PC-3 (cell line): ENCODE measurements at regions not wholly inside any gene's neighbourhood (a gene's known extent, or its start where the extent isn't known, plus 50 kb on each side); places are given as distances from the start of the nearest gene placed in this dataset.

Experiments
- CTCF ChIP-seq: fragments of 300-600 bp; sonication (generic); conservative IDR thresholded peaks from 2 replicates; pipeline ENCODE4 v1.5.1; 2017; ENCODE audit warnings: antibody characterized with exemption, low read depth, mild to moderate bottlenecking, low read length
- EZH2 ChIP-seq: fragments of 300-600 bp; sonication (generic); IDR thresholded peaks from one replicate; pipeline ENCODE4 v1.6.1; 2017; ENCODE audit warnings: antibody characterized with exemption, mild to moderate bottlenecking, low read length; ENCODE audit not compliant: unreplicated experiment
- EZH2phosphoT487 ChIP-seq: fragments of 300-600 bp; sonication (generic); IDR thresholded peaks from 2 replicates; pipeline ENCODE4 v1.6.1; 2018; ENCODE audit warnings: mild to moderate bottlenecking, antibody characterized with exemption, low read length, borderline replicate concordance

GRCh38 chr2:67135208-67135607 lies 261.9 kb upstream of the ETAA1 start:
- TF ChIP-seq EZH2, result no peak
- TF ChIP-seq CTCF, result no peak
- TF ChIP-seq EZH2phosphoT487, result no peak
